ENCODE measurements at regions not wholly inside any gene's neighbourhood (a gene's known extent, or its start where the extent isn't known, plus 50 kb on each side); places are given as distances from the start of the nearest gene placed in this dataset.

- DNase-seq: no peak
Measured at GRCh38 chr2:6652251-6652650, 213.5 kb downstream of the CMPK2 start.

GRCh38 chr2:6653281-6653750, 212.4 kb downstream of the CMPK2 start:
- DNase-seq: peak in 2 of 51 donors; percentile 4 to 60

- DNase-seq: no peak
Measured at GRCh38 chr2:6654279-6654678, 211.4 kb downstream of the CMPK2 start.

- DNase-seq: no peak
Measured at GRCh38 chr2:6656633-6657032, 209.1 kb downstream of the CMPK2 start.

GRCh38 chr2:6657136-6657535, 208.6 kb downstream of the CMPK2 start:
- DNase-seq: no peak

GRCh38 chr2:6657855-6658254, 207.9 kb downstream of the CMPK2 start:
- DNase-seq: no peak

GRCh38 chr2:6664332-6665061, 201.2 kb downstream of the CMPK2 start:
- DNase-seq: no peak

GRCh38 chr2:6665093-6666045, 200.3 kb downstream of the CMPK2 start:
- no peak for DNase-seq

- no peak for DNase-seq
Measured at GRCh38 chr2:6667326-6667725, 198.4 kb downstream of the CMPK2 start.

- DNase-seq: no peak
Measured at GRCh38 chr2:6671913-6672312, 193.8 kb downstream of the CMPK2 start.

- DNase-seq: no peak
Measured at GRCh38 chr2:6674381-6674780, 191.3 kb downstream of the CMPK2 start.

- DNase-seq: no peak
Measured at GRCh38 chr2:6675791-6676190, 189.9 kb downstream of the CMPK2 start.

- DNase-seq: no peak
Measured at GRCh38 chr2:6676241-6676640, 189.5 kb downstream of the CMPK2 start.

GRCh38 chr2:6676776-6677175, 188.9 kb downstream of the CMPK2 start:
- DNase-seq: no peak

- no peak for DNase-seq
Measured at GRCh38 chr2:6679471-6679870, 186.2 kb downstream of the CMPK2 start.

GRCh38 chr2:6683516-6683915, 182.2 kb downstream of the CMPK2 start:
- DNase-seq: no peak

- DNase-seq: no peak
Measured at GRCh38 chr2:6685447-6685846, 180.3 kb downstream of the CMPK2 start.

- DNase-seq: no peak
Measured at GRCh38 chr2:6692056-6692455, 173.7 kb downstream of the CMPK2 start.

GRCh38 chr2:6692819-6693218, 172.9 kb downstream of the CMPK2 start:
- DNase-seq: peak in 1 of 51 donors; percentile 25

GRCh38 chr2:6694555-6694954, 171.2 kb downstream of the CMPK2 start:
- DNase-seq: no peak

GRCh38 chr2:6700335-6700734, 165.4 kb downstream of the CMPK2 start:
- DNase-seq: no peak

GRCh38 chr2:6704077-6704476, 161.6 kb downstream of the CMPK2 start:
- no peak for DNase-seq

GRCh38 chr2:6721395-6721794, 144.3 kb downstream of the CMPK2 start:
- DNase-seq: no peak

Measured in hypothalamus (tissue), 51 donors.